GM10266 (cell line): ENCODE measurements at regions not wholly inside any gene's neighbourhood (a gene's known extent, or its start where the extent isn't known, plus 50 kb on each side); places are given as distances from the start of the nearest gene placed in this dataset.

ENCODE experiments used
- DNase-seq: peaks from one replicate; pipeline ENCODE4 v3.0.0; 2012; ENCODE audit errors: extremely low spot score
- TF ChIP-seq, protein P1 (sequence below): IDR thresholded peaks from 2 replicates; pipeline ENCODE4 v1.5.1; 2012; ENCODE audit warnings: mild to moderate bottlenecking, low read depth; ENCODE audit not compliant: control insufficient read depth, insufficient read depth; ENCODE audit errors: missing control alignments

GRCh38 chr5:4947893-4948536 lies 192.1 kb upstream of the ADAMTS16 start:
- no peak for DNase-seq

GRCh38 chr5:4949108-4949507 lies 191.0 kb upstream of the ADAMTS16 start:
- no peak for DNase-seq
- TF ChIP-seq, protein P1, sequence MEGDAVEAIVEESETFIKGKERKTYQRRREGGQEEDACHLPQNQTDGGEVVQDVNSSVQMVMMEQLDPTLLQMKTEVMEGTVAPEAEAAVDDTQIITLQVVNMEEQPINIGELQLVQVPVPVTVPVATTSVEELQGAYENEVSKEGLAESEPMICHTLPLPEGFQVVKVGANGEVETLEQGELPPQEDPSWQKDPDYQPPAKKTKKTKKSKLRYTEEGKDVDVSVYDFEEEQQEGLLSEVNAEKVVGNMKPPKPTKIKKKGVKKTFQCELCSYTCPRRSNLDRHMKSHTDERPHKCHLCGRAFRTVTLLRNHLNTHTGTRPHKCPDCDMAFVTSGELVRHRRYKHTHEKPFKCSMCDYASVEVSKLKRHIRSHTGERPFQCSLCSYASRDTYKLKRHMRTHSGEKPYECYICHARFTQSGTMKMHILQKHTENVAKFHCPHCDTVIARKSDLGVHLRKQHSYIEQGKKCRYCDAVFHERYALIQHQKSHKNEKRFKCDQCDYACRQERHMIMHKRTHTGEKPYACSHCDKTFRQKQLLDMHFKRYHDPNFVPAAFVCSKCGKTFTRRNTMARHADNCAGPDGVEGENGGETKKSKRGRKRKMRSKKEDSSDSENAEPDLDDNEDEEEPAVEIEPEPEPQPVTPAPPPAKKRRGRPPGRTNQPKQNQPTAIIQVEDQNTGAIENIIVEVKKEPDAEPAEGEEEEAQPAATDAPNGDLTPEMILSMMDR: no peak

More at GRCh38 chr5:4947893-4948536, 192.1 kb upstream of the ADAMTS16 start:
- TF ChIP-seq, protein P1: no peak

DNA sequence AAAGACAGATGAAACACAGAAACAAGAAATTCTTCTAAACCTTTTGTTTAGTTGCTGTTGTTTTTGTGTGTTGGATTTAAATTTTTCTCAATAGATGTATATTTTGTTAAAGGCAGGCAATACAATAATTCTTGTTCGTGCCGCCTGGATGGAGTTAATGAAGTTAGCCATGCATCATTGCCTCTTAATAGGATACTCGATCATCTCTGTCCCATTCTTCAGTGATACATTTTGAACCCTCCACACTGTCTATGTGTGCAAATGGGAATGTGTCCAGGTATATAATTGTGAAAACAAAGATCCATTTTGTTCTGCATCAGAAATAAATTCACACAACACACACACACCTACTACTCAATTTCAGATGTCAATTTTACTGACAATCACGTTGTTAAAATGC lies 186.6 kb upstream of the ADAMTS16 start:
- TF ChIP-seq, protein P1: no peak
- DNase-seq: no peak

DNA sequence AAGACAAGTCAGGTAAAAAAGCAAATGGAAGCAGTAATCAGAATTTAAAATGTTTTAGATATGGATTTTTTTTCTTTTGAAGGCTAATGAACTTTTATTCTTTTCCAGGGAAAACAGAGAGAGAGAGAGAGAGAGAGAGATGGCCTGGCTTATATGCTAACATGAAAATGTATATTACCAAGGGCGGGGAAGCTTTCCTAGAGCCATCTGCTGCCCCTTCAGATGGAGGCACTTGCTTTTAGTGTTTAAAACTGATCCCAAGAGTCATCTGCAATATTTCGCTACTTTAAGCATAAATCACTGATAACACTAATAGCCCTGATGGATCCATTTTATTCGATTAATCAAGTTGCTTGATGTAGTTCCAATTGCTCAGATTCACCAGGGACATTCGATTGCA lies 186.1 kb upstream of the ADAMTS16 start:
- TF ChIP-seq, protein P1: no peak
- no peak for DNase-seq

DNA sequence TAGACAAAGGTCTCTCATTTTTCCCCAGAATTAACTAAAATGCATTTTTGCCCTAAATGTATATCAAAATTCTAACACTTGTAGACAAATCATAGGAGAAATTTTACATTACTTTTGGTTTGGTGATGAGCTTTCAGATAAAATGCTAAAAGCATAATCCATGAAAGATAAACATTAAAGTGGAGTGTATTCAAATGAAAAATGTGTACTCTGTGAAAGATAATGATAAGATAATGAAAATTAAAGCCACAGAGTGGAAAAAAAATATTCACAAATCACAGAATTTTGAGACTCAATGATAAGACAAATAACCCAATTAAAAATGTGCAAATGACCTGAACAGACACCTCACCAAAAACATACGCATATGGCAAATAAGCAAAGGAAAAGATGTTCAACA lies 176.9 kb upstream of the ADAMTS16 start:
- TF ChIP-seq, protein P1: no peak
- no peak for DNase-seq

DNA sequence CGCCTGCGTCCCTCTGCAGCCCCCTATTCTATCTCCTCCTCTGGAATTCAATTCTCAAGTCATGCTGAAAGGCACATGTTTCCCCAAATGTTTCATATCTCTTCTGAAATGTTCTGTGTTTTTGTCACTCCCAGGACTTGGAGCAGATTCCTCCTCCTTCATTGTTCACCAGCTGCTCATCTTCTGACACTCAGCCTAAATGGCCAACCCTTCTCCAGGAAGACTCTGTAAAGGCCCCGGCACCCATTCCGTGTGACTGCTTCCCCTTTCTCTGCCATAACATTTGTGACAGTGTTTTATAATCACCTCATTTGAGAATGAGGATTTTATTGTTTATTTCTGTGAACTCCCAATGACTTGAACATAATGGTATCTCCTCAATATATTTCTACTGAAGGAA lies 170.8 kb upstream of the ADAMTS16 start:
- TF ChIP-seq, protein P1: no peak
- no peak for DNase-seq

GRCh38 chr5:4970171-4970570 lies 170.0 kb upstream of the ADAMTS16 start:
- TF ChIP-seq, protein P1: no peak
- DNase-seq: no peak
